ENCODE measurements at regions not wholly inside any gene's neighbourhood (a gene's known extent, or its start where the extent isn't known, plus 50 kb on each side); places are given as distances from the start of the nearest gene placed in this dataset.

GRCh38 chr6:3540253-3540820, 83.5 kb upstream of the SLC22A23 start:
- intact Hi-C loops (cut with DNase I; ENCODE audit: low total_unique reads), result no loop called here
- WGBS, 5 donors, result 87 to 97% (median 92%) methylated on average over 8 of the region's 8 CpGs
- Histone ChIP-seq H3K4me1 (peaks cover 0 to 2% (median 0%) of the 10 kb centered on the region in 4 donors), H3K27me3 (no peaks in the 10 kb centered on the region), H3K4me3 (no peak overlapping the region), H3K27ac (no peak overlapping the region), H3K36me3 (no peaks in the 10 kb centered on the region), H3K9me3 (no peaks in the 10 kb centered on the region)
- no peak for DNase-seq
- TF ChIP-seq POLR2AphosphoS5 (IDR thresholded peaks at IDR 0.05) (no peak), EP300 (IDR thresholded peaks at IDR 0.05) (no peak), POLR2A (IDR thresholded peaks at IDR 0.05) (no peak), CTCF (IDR thresholded peaks at IDR 0.05) (no peak)

- TF ChIP-seq POLR2A (IDR thresholded peaks at IDR 0.05) (no peak), CTCF (IDR thresholded peaks at IDR 0.05) (no peak), EP300 (IDR thresholded peaks at IDR 0.05) (no peak), POLR2AphosphoS5 (IDR thresholded peaks at IDR 0.05) (no peak)
- DNase-seq, result peak in 1 of 2 donors; percentile 49
- Histone ChIP-seq H3K9me3 (no peaks in the 10 kb centered on the region), H3K4me1 (no peaks in the 10 kb centered on the region), H3K36me3 (no peaks in the 10 kb centered on the region), H3K27me3 (no peaks in the 10 kb centered on the region), H3K4me3 (no peak overlapping the region), H3K27ac (no peak overlapping the region)
- 55 to 65% (median 55%) methylated on average over 6 of the region's 6 CpGs for WGBS, 5 donors
- intact Hi-C loops (cut with DNase I; ENCODE audit: low total_unique reads), result no loop called here
These were observed 81.7 kb upstream of the SLC22A23 start for GRCh38 chr6:3538536-3538935.

GRCh38 chr6:3536901-3537300, 80.1 kb upstream of the SLC22A23 start:
- no peaks in the 10 kb centered on the region for H3K9me3 ChIP-seq
- no peaks in the 10 kb centered on the region for H3K36me3 ChIP-seq
- 80 to 85% (median 83%) methylated on average over 8 of the region's 8 CpGs for WGBS, 5 donors
- no peak overlapping the region for H3K27ac ChIP-seq
- no peak for TF ChIP-seq EP300 (IDR thresholded peaks at IDR 0.05)
- no peak for TF ChIP-seq CTCF (IDR thresholded peaks at IDR 0.05)
- no peak for TF ChIP-seq POLR2A (IDR thresholded peaks at IDR 0.05)
- no peak for TF ChIP-seq POLR2AphosphoS5 (IDR thresholded peaks at IDR 0.05)
- H3K4me1 ChIP-seq, result no peaks in the 10 kb centered on the region
- no peak for DNase-seq
- H3K27me3 ChIP-seq, result no peaks in the 10 kb centered on the region
- intact Hi-C loops (cut with DNase I; ENCODE audit: low total_unique reads), result no loop called here
- no peak overlapping the region for H3K4me3 ChIP-seq

- Histone ChIP-seq H3K4me3 (no peak overlapping the region), H3K27me3 (no peaks in the 10 kb centered on the region), H3K27ac (no peak overlapping the region), H3K9me3 (no peaks in the 10 kb centered on the region), H3K36me3 (no peaks in the 10 kb centered on the region), H3K4me1 (no peaks in the 10 kb centered on the region)
- intact Hi-C loops (cut with DNase I; ENCODE audit: low total_unique reads), result no loop called here
- 81 to 93% (median 92%) methylated on average over 19 of the region's 19 CpGs for whole genome bisulfite sequencing, 5 donors
- no peak for TF ChIP-seq EP300 (IDR thresholded peaks at IDR 0.05)
- no peak for TF ChIP-seq POLR2AphosphoS5 (IDR thresholded peaks at IDR 0.05)
- no peak for TF ChIP-seq POLR2A (IDR thresholded peaks at IDR 0.05)
- no peak for TF ChIP-seq CTCF (IDR thresholded peaks at IDR 0.05)
- no peak for DNase-seq
These were observed 79.1 kb upstream of the SLC22A23 start for GRCh38 chr6:3535776-3536435.
